ENCODE measurements at regions not wholly inside any gene's neighbourhood (a gene's known extent, or its start where the extent isn't known, plus 50 kb on each side); places are given as distances from the start of the nearest gene placed in this dataset.

DNA sequence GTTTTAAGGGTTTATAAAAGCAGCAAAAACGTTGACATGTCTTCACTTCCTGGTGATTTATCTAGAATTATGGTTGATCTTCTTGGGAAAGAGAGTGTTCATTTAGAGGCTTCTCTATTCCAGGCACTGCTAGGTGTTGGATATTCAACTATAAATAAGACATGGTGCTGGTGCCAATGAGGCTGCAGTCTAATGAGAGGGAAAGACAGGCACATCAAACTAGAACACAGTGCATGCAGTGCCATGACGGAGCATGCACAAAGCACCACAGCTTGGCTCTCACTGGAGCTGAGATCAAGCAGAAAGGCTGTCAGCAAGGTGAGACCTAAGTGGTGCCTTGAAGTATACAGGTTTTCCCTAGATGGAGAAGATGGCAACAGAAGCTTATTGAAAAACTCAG lies 126.5 kb downstream of the RMI1 start:
- Histone ChIP-seq H3K4me1 (no peaks in the 10 kb centered on the region), H3K9me3 (no peaks in the 10 kb centered on the region), H3K27ac (no peak overlapping the region), H3K36me3 (no peaks in the 10 kb centered on the region), H3K4me3 (no peak overlapping the region), H3K27me3 (peaks cover 0 to 3% (median 0%) of the 10 kb centered on the region in 3 donors)
- DNase-seq (no peak), ATAC-seq (no peak)
- TF ChIP-seq, protein P1, sequence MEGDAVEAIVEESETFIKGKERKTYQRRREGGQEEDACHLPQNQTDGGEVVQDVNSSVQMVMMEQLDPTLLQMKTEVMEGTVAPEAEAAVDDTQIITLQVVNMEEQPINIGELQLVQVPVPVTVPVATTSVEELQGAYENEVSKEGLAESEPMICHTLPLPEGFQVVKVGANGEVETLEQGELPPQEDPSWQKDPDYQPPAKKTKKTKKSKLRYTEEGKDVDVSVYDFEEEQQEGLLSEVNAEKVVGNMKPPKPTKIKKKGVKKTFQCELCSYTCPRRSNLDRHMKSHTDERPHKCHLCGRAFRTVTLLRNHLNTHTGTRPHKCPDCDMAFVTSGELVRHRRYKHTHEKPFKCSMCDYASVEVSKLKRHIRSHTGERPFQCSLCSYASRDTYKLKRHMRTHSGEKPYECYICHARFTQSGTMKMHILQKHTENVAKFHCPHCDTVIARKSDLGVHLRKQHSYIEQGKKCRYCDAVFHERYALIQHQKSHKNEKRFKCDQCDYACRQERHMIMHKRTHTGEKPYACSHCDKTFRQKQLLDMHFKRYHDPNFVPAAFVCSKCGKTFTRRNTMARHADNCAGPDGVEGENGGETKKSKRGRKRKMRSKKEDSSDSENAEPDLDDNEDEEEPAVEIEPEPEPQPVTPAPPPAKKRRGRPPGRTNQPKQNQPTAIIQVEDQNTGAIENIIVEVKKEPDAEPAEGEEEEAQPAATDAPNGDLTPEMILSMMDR (IDR thresholded peaks at IDR 0.05 in 4 of 5, conservative IDR thresholded peaks at IDR 0.05 in 1 of 5): no peak
- no peak for TF ChIP-seq POLR2A (IDR thresholded peaks at IDR 0.05)
- intact Hi-C loops (cut with DNase I; ENCODE audit: low total_unique reads): no loop called here
- in situ Hi-C loops (cut with MboI; ENCODE audit: low sequenced_read_pairs in 4 of 4): no loop called here

DNA sequence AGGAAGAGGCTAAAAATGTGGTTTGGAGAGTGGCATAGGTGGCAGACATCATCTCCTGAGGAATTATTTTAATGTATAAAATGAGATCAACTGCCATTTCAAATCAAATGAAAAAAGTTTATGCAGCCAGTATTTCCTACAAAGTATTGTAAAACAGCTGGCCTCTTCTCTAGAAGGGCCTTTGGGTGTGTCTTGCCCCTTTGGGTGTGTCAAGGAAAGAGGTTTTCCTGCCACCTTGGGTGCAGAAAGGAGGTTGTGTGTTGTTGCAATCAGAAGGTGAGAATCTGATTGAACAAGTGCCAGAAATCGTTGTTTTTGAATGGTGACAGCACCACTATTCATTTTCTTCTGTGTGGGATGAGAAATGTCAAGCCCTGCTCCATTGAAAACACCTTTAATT lies 127.4 kb downstream of the RMI1 start:
- no peaks in the 10 kb centered on the region for H3K9me3 ChIP-seq
- H3K4me1 ChIP-seq: no peaks in the 10 kb centered on the region
- no peak overlapping the region for H3K4me3 ChIP-seq
- in situ Hi-C loops (cut with MboI; ENCODE audit: low sequenced_read_pairs in 4 of 4): no loop called here
- H3K36me3 ChIP-seq: no peaks in the 10 kb centered on the region
- no peak for ATAC-seq
- intact Hi-C loops (cut with DNase I; ENCODE audit: low total_unique reads): no loop called here
- H3K27ac ChIP-seq: no peak overlapping the region
- no peak for DNase-seq
- TF ChIP-seq, protein P1 (IDR thresholded peaks at IDR 0.05 in 4 of 5, conservative IDR thresholded peaks at IDR 0.05 in 1 of 5): no peak
- TF ChIP-seq POLR2A (IDR thresholded peaks at IDR 0.05): no peak
- H3K27me3 ChIP-seq: peaks cover 0 to 3% (median 0%) of the 10 kb centered on the region in 3 donors

DNA sequence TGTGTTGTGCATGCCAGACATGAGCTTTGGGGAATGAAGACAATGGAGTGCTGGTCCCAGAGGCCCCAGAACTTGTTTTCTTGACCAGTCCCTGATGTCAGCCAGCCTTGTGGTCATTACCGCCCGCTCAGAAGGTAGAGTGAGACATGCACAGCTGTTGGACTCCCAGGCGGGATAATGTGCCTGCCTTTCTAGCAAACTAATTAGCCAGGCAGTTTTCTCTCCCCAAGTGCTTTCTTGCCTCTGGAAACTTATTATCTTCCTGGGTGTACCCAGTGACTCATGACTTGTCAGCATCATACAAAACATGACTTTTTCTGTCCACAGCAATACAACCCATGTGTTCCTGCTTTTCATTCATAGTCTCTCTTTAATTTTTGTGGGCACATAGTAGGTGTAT lies 131.1 kb downstream of the RMI1 start:
- Histone ChIP-seq H3K36me3 (no peaks in the 10 kb centered on the region), H3K27me3 (no peaks in the 10 kb centered on the region), H3K27ac (no peak overlapping the region), H3K4me3 (no peak overlapping the region), H3K4me1 (no peaks in the 10 kb centered on the region), H3K9me3 (no peaks in the 10 kb centered on the region)
- DNase-seq: no peak
- in situ Hi-C loops (cut with MboI; ENCODE audit: low sequenced_read_pairs in 4 of 4) (no loop called here), intact Hi-C loops (cut with DNase I; ENCODE audit: low total_unique reads) (no loop called here)
- no peak for ATAC-seq
- TF ChIP-seq, protein P1 (IDR thresholded peaks at IDR 0.05 in 4 of 5, conservative IDR thresholded peaks at IDR 0.05 in 1 of 5): no peak
- TF ChIP-seq POLR2A (IDR thresholded peaks at IDR 0.05): no peak

DNA sequence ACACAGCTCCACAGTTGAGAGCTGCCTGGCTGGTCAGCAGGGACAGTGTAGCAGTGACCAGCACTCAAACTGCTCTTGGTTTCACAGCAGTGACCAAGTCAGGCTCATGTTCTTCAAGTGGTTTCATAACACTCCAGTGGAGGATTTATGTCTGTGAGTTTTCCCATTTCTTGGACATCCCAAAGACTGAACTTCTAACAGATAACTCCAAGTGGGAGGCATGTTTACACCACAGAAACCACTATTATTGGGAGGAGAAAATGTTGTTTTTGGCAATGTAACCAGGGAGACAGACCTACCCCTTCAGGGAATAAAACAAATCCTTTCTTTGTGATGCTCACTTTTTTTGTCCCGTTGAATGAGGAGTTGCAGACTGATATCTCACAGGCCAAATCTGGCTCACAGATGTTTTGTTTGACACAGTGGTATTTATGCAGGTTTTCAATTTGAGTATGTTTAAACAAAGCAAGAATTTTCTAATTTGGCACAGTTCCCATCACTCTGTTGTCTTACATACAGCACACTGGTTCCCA lies 141.5 kb downstream of the RMI1 start:
- no peak overlapping the region for H3K27ac ChIP-seq
- no peaks in the 10 kb centered on the region for H3K27me3 ChIP-seq
- no peak for TF ChIP-seq POLR2A (IDR thresholded peaks at IDR 0.05)
- TF ChIP-seq, protein P1 (IDR thresholded peaks at IDR 0.05 in 4 of 5, conservative IDR thresholded peaks at IDR 0.05 in 1 of 5): no peak
- H3K9me3 ChIP-seq: no peaks in the 10 kb centered on the region
- H3K4me1 ChIP-seq: peaks cover 6 to 10% of the 10 kb centered on the region in 2 donors
- H3K36me3 ChIP-seq: no peaks in the 10 kb centered on the region
- intact Hi-C loops (cut with DNase I; ENCODE audit: low total_unique reads): no loop called here
- in situ Hi-C loops (cut with MboI; ENCODE audit: low sequenced_read_pairs in 4 of 4): no loop called here
- DNase-seq (no peak), ATAC-seq (no peak)
- H3K4me3 ChIP-seq: no peak overlapping the region

DNA sequence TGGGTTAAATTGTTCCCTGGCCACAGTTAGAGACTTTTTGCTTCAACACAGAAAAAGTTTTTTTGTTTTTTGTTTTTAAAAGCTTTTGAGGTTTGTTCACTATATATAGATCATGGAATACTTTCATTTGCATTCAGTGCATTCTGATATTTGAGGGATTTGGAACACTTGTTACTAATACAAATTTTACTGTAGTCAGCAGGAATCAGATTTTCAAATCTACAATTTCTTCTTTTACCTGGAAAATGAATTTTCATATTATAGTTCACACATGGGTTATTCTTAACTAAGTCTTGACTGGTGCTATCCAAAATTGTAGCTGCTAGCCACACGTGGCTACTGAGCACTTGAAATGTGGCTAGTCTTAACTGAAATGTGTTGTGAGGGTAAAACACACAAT lies 142.0 kb downstream of the RMI1 start:
- TF ChIP-seq, protein P1 (IDR thresholded peaks at IDR 0.05 in 4 of 5, conservative IDR thresholded peaks at IDR 0.05 in 1 of 5): no peak
- no peak for TF ChIP-seq POLR2A (IDR thresholded peaks at IDR 0.05)
- in situ Hi-C loops (cut with MboI; ENCODE audit: low sequenced_read_pairs in 4 of 4) (no loop called here), intact Hi-C loops (cut with DNase I; ENCODE audit: low total_unique reads) (no loop called here)
- Histone ChIP-seq H3K9me3 (no peaks in the 10 kb centered on the region), H3K36me3 (no peaks in the 10 kb centered on the region), H3K4me3 (no peak overlapping the region), H3K4me1 (peaks cover 6 to 10% of the 10 kb centered on the region in 2 donors), H3K27me3 (no peaks in the 10 kb centered on the region), H3K27ac (no peak overlapping the region)
- ATAC-seq: no peak
- no peak for DNase-seq

Measured in gastrocnemius medialis (tissue), 4 donors.